ENCODE measurements at regions not wholly inside any gene's neighbourhood (a gene's known extent, or its start where the extent isn't known, plus 50 kb on each side); places are given as distances from the start of the nearest gene placed in this dataset.
A peak's percentile ranks its signal among the peaks of the same experiment; 100 is the strongest.

DNA sequence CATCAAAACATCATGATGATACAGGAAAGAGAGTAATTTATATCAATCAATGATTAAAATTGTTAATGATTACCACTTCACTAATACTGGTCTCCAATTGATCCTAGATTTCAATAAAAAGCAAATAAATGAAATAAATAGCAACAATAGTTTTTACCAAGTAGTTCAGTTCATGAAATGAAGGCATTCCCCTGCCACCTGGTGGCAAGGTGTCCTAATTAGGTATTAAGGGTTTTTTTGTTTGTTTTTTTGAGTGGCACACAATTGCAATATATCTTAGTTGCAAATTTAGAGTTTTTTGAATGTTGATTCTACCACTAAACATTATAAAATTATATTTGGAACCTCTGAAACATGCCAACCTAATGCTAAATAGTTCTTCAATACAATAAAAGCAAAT is 157.4 kb upstream of the PDE5A start (continued):
- TF ChIP-seq IRF1 (CRISPR knock-in tag; IDR thresholded peaks at IDR 0.05; ENCODE audit: low read depth) (no peak), ZNF513 (CRISPR knock-in tag; conservative IDR thresholded peaks at IDR 0.05) (no peak), ZNF350 (CRISPR knock-in tag; IDR thresholded peaks at IDR 0.05; ENCODE audit: borderline replicate concordance, low read depth) (no peak), STAG1 (CRISPR knock-in tag; IDR thresholded peaks at IDR 0.05) (peak; percentile 62), AGO2 (optimal IDR thresholded peaks at IDR 0.05; ENCODE audit: low read depth, low read length) (no peak), CC2D1A (CRISPR knock-in tag; IDR thresholded peaks at IDR 0.05) (no peak), HES4 (CRISPR knock-in tag; IDR thresholded peaks at IDR 0.05; ENCODE audit: borderline replicate concordance) (no peak), DMTF1 (CRISPR knock-in tag; IDR thresholded peaks at IDR 0.05) (no peak), ISX (CRISPR knock-in tag; conservative IDR thresholded peaks at IDR 0.05) (no peak), ZBTB42 (CRISPR knock-in tag; IDR thresholded peaks at IDR 0.05) (no peak), STAT5B (CRISPR knock-in tag; IDR thresholded peaks at IDR 0.05) (no peak), CTCF (CRISPR knock-in tag; IDR thresholded peaks at IDR 0.05) (peak; percentile 38; the same call in 1 of the 2 replicates), ESRRA (CRISPR knock-in tag; IDR thresholded peaks at IDR 0.05; ENCODE audit: low read depth) (no peak), ZBTB43 (CRISPR knock-in tag; conservative IDR thresholded peaks at IDR 0.05) (no peak), TCF12 (IDR thresholded peaks at IDR 0.05) (no peak), TCF12 (CRISPR knock-in tag; IDR thresholded peaks at IDR 0.05) (no peak), BRCA1 (CRISPR knock-in tag; IDR thresholded peaks at IDR 0.05) (no peak), ZNF709 (CRISPR knock-in tag; IDR thresholded peaks at IDR 0.05) (no peak)
- TF ChIP-seq, protein P1, sequence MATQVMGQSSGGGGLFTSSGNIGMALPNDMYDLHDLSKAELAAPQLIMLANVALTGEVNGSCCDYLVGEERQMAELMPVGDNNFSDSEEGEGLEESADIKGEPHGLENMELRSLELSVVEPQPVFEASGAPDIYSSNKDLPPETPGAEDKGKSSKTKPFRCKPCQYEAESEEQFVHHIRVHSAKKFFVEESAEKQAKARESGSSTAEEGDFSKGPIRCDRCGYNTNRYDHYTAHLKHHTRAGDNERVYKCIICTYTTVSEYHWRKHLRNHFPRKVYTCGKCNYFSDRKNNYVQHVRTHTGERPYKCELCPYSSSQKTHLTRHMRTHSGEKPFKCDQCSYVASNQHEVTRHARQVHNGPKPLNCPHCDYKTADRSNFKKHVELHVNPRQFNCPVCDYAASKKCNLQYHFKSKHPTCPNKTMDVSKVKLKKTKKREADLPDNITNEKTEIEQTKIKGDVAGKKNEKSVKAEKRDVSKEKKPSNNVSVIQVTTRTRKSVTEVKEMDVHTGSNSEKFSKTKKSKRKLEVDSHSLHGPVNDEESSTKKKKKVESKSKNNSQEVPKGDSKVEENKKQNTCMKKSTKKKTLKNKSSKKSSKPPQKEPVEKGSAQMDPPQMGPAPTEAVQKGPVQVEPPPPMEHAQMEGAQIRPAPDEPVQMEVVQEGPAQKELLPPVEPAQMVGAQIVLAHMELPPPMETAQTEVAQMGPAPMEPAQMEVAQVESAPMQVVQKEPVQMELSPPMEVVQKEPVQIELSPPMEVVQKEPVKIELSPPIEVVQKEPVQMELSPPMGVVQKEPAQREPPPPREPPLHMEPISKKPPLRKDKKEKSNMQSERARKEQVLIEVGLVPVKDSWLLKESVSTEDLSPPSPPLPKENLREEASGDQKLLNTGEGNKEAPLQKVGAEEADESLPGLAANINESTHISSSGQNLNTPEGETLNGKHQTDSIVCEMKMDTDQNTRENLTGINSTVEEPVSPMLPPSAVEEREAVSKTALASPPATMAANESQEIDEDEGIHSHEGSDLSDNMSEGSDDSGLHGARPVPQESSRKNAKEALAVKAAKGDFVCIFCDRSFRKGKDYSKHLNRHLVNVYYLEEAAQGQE (IDR thresholded peaks at IDR 0.05; ENCODE audit: borderline replicate concordance in 1 of 2, low read depth in 1 of 2, low read length in 2 of 2) = no peak
